Epithelial cell of proximal tubule (primary cell): ENCODE measurements at regions not wholly inside any gene's neighbourhood (a gene's known extent, or its start where the extent isn't known, plus 50 kb on each side); places are given as distances from the start of the nearest gene placed in this dataset.

Experiments used
- DNase-seq: peaks from one replicate; pipeline ENCODE4 v3.0.0-alpha.2; 2011; ENCODE audit warnings: low read depth
- H3K4me3 ChIP-seq: 2 replicates; pipeline ENCODE4 v1.5.1; 2011; ENCODE audit warnings: low read depth, mild to moderate bottlenecking, low read length
- TF ChIP-seq, protein P1 (sequence below): conservative IDR thresholded peaks from 2 replicates; pipeline ENCODE4 v1.5.1; 2012; ENCODE audit warnings: low read depth, mild to moderate bottlenecking, low read length

DNA sequence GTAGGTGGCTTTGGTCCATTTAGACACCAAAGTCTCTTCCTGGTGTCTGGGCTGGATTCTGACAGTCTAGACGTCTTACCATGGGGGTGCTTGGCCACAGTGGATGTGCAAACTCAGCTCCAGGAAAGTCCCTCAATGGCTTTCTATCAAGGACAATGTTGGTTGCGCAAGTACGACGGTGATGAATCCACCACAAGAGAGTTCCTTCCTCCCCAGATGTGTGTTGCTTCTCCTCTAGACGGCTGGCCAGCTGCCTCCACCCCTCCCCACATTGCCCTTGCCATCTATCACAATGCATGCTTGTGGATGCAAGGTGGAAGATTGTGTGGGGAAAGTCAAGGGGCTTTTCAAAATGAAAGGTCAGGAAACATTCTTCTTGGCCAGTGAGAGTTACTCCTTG is 89.7 kb upstream of the IRX2 start:
- TF ChIP-seq, protein P1, sequence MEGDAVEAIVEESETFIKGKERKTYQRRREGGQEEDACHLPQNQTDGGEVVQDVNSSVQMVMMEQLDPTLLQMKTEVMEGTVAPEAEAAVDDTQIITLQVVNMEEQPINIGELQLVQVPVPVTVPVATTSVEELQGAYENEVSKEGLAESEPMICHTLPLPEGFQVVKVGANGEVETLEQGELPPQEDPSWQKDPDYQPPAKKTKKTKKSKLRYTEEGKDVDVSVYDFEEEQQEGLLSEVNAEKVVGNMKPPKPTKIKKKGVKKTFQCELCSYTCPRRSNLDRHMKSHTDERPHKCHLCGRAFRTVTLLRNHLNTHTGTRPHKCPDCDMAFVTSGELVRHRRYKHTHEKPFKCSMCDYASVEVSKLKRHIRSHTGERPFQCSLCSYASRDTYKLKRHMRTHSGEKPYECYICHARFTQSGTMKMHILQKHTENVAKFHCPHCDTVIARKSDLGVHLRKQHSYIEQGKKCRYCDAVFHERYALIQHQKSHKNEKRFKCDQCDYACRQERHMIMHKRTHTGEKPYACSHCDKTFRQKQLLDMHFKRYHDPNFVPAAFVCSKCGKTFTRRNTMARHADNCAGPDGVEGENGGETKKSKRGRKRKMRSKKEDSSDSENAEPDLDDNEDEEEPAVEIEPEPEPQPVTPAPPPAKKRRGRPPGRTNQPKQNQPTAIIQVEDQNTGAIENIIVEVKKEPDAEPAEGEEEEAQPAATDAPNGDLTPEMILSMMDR = no peak
- H3K4me3 ChIP-seq = no peak overlapping the region
- no peak for DNase-seq

- H3K4me3 ChIP-seq = no peak overlapping the region
- no peak for DNase-seq
- TF ChIP-seq, protein P1 = no peak
These were observed 89.0 kb upstream of the IRX2 start for GRCh38 chr5:2840372-2840915.

DNA sequence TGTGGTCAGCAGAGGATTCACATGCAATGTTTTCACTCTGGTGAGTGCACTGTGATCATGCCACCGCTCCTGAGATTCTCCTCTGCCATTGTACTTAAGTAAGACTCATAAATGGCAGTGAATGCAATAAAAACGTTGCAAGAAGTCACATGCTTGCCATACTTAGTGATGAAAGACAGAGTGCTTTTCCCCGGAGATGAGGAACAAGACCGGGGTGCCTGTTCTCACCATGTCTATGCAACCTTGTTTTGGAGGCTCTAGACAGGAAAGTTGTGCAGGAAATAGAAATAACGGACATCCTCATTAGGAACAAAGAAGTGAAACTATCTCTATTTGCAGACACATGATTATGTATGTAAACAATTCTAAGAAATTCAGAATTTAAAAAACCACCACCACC is 84.7 kb upstream of the IRX2 start:
- DNase-seq = no peak
- TF ChIP-seq, protein P1 = no peak
- no peak overlapping the region for H3K4me3 ChIP-seq

DNA sequence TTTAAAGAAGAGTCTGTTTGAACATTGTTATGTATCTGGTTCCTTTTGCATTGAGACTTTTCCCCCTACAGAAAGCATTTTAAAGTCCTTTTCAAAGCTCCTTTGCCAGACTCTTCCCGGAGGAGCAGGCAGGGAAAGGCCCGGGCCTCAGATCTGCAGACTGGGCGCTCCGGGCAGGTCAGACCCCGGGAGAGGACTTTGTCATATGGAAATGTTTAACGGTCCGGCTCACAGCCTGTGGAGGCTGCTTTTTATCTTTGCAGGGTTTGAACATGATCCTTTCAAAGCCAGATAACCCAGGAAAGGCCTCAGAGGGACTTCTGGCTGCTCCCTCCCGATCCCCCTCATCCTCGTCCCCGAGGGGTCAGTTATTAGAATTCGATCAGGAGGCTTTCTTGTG is 82.1 kb upstream of the IRX2 start:
- H3K4me3 ChIP-seq = no peak overlapping the region
- TF ChIP-seq, protein P1 = no peak
- DNase-seq = no peak

GRCh38 chr5:2832394-2832793 is 80.9 kb upstream of the IRX2 start:
- H3K4me3 ChIP-seq = no peak overlapping the region
- TF ChIP-seq, protein P1 = no peak
- DNase-seq = no peak

- no peak overlapping the region for H3K4me3 ChIP-seq
- TF ChIP-seq, protein P1 = no peak
- no peak for DNase-seq
These were observed 77.8 kb upstream of the IRX2 start for GRCh38 chr5:2829239-2829638.

DNA sequence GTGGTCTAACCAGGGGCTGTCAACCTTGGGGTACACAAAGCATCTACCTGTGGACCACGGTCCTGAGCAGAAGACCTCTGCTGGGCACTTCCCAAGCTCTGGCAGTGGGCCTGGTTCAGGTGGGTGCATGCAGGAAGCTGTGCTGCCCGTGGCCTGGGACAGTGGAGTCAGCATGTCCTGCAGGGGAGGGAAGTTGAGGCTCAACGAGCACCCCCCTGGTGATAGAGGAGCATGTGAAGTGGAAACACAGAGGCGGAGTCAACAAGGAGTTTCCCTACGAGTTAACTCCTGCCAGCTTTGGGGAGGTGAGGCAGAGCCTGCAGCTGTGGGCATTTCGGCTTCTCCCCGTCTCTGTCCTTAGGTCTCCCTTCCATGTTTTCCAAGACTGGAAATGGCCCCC is 67.5 kb upstream of the IRX2 start:
- H3K4me3 ChIP-seq = no peak overlapping the region
- DNase-seq = no peak
- TF ChIP-seq, protein P1 = no peak
